Mucosa of gallbladder (tissue), 1 donor: ENCODE measurements at regions not wholly inside any gene's neighbourhood (a gene's known extent, or its start where the extent isn't known, plus 50 kb on each side); places are given as distances from the start of the nearest gene placed in this dataset.

ENCODE experiments used
- DNase-seq: peaks from one replicate; pipeline ENCODE4 v3.0.0-alpha.2; 2020; ENCODE audit warnings: low spot score
- donor health status: DM: no; HTN: no; CAD: no.

- DNase-seq = no peak
Observed at GRCh38 chr4:52288212-52288855, 237.2 kb downstream of the SPATA18 start.

GRCh38 chr4:52290466-52290865, 239.4 kb downstream of the SPATA18 start:
- DNase-seq = no peak

DNA sequence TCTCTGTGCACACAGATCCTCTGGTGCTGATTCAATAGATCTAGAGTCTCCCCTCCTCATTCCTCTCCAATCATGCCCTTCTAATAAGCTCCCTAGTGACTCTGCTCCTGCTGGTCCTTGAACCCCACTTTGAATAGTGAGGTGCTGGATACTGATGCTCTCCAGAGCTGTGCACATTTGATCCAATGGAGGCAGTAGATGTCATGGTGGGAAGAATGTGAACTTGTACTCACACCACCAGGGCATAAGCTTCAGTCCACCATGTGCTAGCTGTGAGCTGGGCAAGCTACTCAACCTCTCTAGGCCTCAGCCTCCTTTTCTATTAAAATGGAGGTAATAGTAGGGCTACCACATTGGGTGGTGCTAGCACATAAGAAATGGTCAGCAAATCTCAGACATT, 241.1 kb downstream of the SPATA18 start:
- DNase-seq = no peak

GRCh38 chr4:52296341-52296740, 245.2 kb downstream of the SPATA18 start:
- DNase-seq = no peak

- no peak for DNase-seq
Observed at GRCh38 chr4:52298444-52298843, 247.3 kb downstream of the SPATA18 start.

GRCh38 chr4:52299120-52299519, 248.0 kb downstream of the SPATA18 start:
- DNase-seq = no peak

- DNase-seq = no peak
Observed at GRCh38 chr4:52311464-52312125, 260.5 kb downstream of the SPATA18 start.

GRCh38 chr4:52312722-52313121, 261.6 kb downstream of the SPATA18 start:
- DNase-seq = no peak

GRCh38 chr4:52317361-52317879, 266.3 kb downstream of the SPATA18 start:
- DNase-seq = no peak

DNA sequence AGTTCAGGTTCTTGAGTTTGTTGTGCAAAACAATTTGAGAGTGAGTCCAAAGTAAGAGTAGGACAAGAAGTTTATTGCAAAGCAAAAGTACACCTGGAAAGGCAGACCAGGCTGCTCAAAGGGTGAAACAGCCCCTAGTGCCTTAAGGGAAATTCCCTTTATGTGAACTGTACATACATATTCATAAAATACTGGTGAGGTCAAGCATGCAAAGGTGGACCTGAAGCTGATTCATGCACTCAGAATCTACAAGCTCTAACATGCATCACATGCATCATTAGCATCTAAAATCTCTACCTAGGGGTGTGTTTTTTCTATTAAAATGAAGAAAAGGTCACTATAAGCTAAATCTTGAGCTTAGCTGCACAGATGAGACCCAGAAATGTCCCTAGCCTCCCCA, 266.9 kb downstream of the SPATA18 start:
- no peak for DNase-seq

DNA sequence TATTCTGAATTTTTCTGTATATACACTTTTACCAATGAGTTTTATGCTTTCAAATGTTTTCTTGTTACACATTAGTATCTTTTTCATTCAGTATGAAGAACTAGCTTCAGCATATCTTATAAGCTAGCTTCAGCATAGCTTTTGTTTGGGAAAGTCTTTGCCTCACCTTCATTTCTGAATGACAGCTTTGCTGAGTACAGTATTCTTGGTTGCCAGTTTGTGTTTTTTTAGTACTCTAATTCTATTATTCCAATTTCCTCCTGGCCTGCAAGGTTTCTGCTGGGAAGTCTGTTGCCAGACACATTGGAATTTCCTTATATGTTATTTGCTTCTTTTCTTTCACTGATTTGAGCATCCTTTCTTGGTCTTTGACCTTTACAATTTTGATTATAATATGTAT, 278.8 kb downstream of the SPATA18 start:
- no peak for DNase-seq

DNA sequence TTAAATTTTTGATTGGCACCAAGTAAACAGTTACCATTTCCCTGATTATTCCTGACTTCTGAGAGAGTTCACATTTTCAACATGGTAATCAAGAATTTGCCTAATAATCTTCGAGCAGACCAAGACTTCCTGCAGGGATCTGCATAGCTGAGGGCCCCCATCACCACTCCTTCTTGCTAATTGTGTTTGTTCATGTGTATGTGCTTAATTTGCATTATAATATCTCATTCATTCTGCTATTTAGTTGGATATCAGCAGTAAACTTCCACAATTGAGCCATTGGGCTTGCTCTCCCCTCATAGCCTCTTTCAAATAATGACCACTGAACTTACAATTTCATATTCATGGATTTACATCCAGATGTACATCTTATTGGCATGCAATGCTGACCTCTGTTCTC, 292.5 kb downstream of the SPATA18 start:
- DNase-seq = no peak

DNA sequence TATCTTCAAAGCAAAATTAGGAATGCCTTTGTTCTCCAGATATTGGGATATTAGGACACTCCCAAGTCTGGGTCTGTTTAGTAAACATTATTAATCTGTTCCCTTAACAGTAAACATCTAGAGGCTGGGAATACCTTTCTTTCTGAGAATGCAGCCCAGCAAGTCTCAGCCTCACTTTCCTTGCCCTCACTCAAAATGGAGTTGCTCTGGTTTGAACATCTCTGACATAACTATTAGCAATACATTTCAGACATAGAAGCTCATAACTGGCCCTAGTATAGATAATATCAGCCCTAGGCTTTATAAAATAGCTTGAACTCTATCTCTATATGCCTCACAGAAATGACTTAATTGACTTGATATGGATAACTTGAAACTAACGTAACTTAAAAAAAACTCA, 299.8 kb downstream of the SPATA18 start:
- DNase-seq = no peak

DNA sequence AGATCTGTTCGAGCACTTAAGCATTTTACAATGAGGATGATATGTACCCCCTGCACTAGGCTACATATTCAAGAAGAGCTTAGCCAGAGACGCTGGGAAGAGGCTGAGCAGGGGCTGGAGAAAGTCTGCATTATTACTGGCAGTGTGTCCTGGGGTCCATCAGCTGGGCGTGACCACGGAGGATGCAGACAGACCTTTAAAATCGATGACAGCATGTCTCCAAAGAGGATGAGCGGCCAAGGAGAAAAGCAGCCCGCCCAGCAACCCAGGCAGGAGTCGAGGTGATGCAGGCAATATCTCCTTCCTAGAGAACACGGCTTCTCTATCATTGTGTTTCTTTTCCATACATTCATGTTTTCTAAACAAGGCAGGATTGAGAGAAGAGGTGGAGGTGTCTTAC, 300.7 kb downstream of the USP46 start:
- no peak for DNase-seq

DNA sequence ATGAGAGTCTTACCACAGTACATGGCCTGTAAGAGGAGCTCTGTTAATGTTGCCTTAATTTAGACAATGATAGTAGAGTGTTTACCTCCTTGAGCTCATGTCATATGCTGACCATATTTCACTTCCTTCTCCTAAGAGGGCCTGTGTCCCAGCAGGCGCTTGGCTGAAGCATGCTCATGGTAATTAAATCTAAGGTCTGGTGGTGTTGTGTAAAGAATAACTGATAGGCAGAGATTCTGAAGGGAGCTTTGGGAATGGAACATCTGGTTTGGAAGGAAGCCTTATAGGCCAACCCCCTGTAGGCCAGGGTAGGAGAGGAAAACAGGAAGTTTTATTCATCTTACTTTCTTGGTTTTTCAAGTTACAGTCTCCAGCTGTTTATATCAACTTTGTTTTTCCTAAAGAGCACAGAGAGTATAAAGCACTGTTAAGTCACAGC, 300.2 kb downstream of the USP46 start:
- DNase-seq = no peak

DNA sequence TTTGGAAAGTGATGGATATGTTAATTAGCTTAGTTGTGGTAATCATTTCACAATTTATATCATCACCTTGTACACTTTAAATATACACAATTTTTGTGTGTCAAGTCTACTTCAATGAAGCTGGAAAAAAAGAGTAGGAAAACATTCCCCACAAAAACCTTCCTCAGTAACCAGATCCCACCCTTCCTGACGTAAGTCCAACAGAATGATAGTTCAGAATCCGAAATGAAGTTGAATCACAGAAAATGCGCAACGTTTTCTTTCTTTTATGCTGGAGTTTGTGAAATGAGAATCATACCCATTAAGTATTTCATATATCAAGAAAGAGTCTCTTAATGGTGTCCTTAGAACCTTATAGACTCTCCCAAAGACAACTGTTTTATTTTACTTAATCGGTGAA, 292.9 kb downstream of the USP46 start:
- no peak for DNase-seq

DNA sequence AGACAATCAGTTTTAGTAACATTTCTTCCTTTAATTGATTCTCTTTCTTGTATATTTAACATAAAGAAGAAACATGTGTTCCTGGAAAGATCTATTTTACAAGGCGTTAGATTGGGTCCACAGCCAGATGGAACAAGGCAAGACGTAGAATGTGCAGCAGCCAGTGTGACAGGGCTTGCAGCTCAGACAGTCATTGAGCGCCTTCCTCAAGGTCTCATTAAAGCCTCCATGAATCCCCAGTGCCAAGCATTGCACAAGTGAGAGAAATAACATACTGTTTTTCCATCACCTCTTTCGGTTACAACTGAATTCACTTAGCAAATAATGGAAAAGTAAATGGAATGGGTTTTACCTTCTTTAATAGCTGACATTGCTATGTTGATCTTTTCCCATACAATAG, 292.5 kb downstream of the USP46 start:
- no peak for DNase-seq

GRCh38 chr4:52367282-52367830, 291.7 kb downstream of the USP46 start:
- no peak for DNase-seq

- DNase-seq = no peak
Observed at GRCh38 chr4:52368895-52369294, 290.2 kb downstream of the USP46 start.

GRCh38 chr4:52369649-52370048, 289.5 kb downstream of the USP46 start:
- DNase-seq = no peak

DNA sequence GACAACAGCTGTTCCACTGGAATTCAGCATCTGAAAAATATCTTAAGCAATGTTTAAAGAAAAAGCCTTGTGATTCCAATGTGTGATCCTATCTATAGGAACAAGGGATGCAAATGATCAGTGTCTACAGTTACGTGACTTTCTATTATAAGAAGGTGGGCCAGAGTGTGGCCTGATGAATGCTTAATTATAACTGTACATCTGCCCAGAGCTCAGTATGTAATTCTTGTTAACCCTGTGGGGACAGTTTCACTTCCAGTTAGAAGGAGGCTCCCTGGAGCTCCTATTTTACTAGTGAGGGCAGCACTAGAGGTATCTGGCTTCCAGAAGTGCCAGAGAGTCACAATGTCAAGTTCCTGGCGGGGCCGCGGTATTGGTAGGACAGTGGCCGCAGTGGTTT, 288.5 kb downstream of the USP46 start:
- no peak for DNase-seq

GRCh38 chr4:52371841-52372240, 287.3 kb downstream of the USP46 start:
- DNase-seq = no peak

GRCh38 chr4:52372269-52372668, 286.8 kb downstream of the USP46 start:
- DNase-seq = no peak
